ENCODE measurements at regions not wholly inside any gene's neighbourhood (a gene's known extent, or its start where the extent isn't known, plus 50 kb on each side); places are given as distances from the start of the nearest gene placed in this dataset.

DNA sequence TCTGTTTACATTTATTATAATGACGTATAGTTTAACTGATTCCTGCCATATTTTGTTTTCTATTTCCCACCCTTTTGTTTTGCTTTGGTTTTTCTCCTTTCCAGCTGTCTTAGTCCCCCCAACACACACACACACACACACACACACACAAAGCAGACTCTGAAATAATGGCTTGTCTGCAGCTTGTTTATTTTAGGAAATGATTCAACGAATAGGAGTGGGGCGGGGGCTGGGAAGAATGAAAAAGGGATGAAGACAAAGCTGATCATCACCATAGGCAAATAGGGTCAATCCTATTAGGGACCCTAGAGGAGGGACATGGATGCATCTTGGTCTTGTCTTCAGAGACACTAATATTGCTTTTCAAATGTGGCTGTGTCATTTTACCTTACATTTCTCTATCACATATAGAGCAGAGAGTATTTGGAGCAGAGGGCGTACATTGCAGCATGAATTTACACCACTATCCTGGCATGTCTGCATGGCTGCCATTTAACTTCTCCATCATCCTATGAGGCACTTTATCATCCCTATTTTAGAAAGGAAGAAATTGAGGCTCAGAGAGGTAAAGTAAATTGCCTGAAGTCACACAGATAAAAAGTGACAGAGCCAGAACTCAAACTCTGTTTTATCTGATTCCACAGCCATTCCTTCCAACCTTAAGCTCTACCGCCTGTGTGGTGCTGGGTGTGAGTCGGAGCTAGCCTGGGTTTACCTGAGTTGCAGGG, 147.2 kb upstream of the TPM1 start:
- H3K9ac ChIP-seq (ENCODE audit: low read length), result no peak overlapping the region
- H3K4me1 ChIP-seq (ENCODE audit: low read length), result no peaks in the 10 kb centered on the region
- H3K36me3 ChIP-seq (replicated peaks; ENCODE audit: low read depth, low read length), result no peaks in the 10 kb centered on the region
- TF ChIP-seq EZH2phosphoT487 (IDR thresholded peaks at IDR 0.05; ENCODE audit: low read depth) (no peak), CTCF (IDR thresholded peaks at IDR 0.05; ENCODE audit: low read depth, low read length) (no peak)
- no peaks in the 10 kb centered on the region for H3K9me3 ChIP-seq (ENCODE audit: insufficient read depth, low read length)
- 0 out of 2 replicates have a peak, but pooled peaks cover 5% of the 10 kb centered on the region for H3K27me3 ChIP-seq (ENCODE audit: low read depth, low read length)
- H3K27ac ChIP-seq (ENCODE audit: low read length), result no peak overlapping the region
- no peak overlapping the region for H3K4me2 ChIP-seq (ENCODE audit: low read length)
- H4K20me1 ChIP-seq (ENCODE audit: insufficient read depth, low read length), result no peaks in the 10 kb centered on the region
- H2AFZ ChIP-seq (ENCODE audit: low read depth, low read length), result no peak overlapping the region
- no peak overlapping the region for H3K4me3 ChIP-seq (ENCODE audit: low read length)
- H3K79me2 ChIP-seq (ENCODE audit: low read length), result no peaks in the 10 kb centered on the region

GRCh38 chr15:62895905-62896316, 146.6 kb upstream of the TPM1 start:
- no peak overlapping the region for H3K27ac ChIP-seq (ENCODE audit: low read length)
- H3K4me2 ChIP-seq (ENCODE audit: low read length), result no peak overlapping the region
- no peak for TF ChIP-seq EZH2phosphoT487 (IDR thresholded peaks at IDR 0.05; ENCODE audit: low read depth)
- TF ChIP-seq CTCF (IDR thresholded peaks at IDR 0.05; ENCODE audit: low read depth, low read length), result no peak
- 0 out of 2 replicates have a peak, but pooled peaks cover 5% of the 10 kb centered on the region for H3K27me3 ChIP-seq (ENCODE audit: low read depth, low read length)
- H3K4me3 ChIP-seq (ENCODE audit: low read length), result no peak overlapping the region
- no peaks in the 10 kb centered on the region for H3K36me3 ChIP-seq (replicated peaks; ENCODE audit: low read depth, low read length)
- H3K9ac ChIP-seq (ENCODE audit: low read length), result no peak overlapping the region
- H4K20me1 ChIP-seq (ENCODE audit: insufficient read depth, low read length), result no peaks in the 10 kb centered on the region
- H3K9me3 ChIP-seq (ENCODE audit: insufficient read depth, low read length), result no peaks in the 10 kb centered on the region
- H2AFZ ChIP-seq (ENCODE audit: low read depth, low read length), result no peak overlapping the region
- H3K4me1 ChIP-seq (ENCODE audit: low read length), result no peaks in the 10 kb centered on the region
- H3K79me2 ChIP-seq (ENCODE audit: low read length), result no peaks in the 10 kb centered on the region

DNA sequence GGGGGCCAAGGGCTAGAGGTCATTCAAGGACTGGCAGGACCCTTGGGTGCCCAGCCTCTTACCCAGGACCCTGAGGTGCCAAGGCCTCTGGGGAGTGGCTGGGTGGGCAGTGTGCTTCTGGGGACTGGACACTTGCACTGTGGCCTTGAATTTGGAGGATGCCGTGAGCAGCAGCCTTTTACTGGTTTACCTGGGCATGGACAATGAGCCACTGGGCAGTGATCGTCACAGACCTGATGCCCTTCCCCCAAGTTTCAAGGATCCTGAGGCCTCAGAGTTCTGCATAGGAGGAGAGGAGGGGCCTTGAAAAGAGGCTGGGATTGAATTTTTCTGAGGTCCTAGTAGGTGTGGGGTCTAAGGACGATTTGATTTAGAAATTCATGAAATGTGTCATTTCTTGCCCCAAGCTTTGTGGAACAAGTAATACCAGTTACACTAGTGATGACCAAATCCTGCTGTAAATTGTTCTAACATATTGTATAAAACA, 146.1 kb upstream of the TPM1 start:
- Histone ChIP-seq H3K9ac (ENCODE audit: low read length) (no peak overlapping the region), H3K4me2 (ENCODE audit: low read length) (no peak overlapping the region), H3K27ac (ENCODE audit: low read length) (no peak overlapping the region), H3K36me3 (replicated peaks; ENCODE audit: low read depth, low read length) (no peaks in the 10 kb centered on the region), H3K79me2 (ENCODE audit: low read length) (no peaks in the 10 kb centered on the region), H4K20me1 (ENCODE audit: insufficient read depth, low read length) (no peaks in the 10 kb centered on the region), H3K27me3 (ENCODE audit: low read depth, low read length) (0 out of 2 replicates have a peak, but pooled peaks cover 5% of the 10 kb centered on the region), H3K4me3 (ENCODE audit: low read length) (no peak overlapping the region), H3K4me1 (ENCODE audit: low read length) (no peaks in the 10 kb centered on the region), H3K9me3 (ENCODE audit: insufficient read depth, low read length) (no peaks in the 10 kb centered on the region), H2AFZ (ENCODE audit: low read depth, low read length) (no peak overlapping the region)
- TF ChIP-seq EZH2phosphoT487 (IDR thresholded peaks at IDR 0.05; ENCODE audit: low read depth) (no peak), CTCF (IDR thresholded peaks at IDR 0.05; ENCODE audit: low read depth, low read length) (no peak)

- no peak overlapping the region for H2AFZ ChIP-seq (ENCODE audit: low read depth, low read length)
- H3K79me2 ChIP-seq (ENCODE audit: low read length), result no peaks in the 10 kb centered on the region
- 0 out of 2 replicates have a peak, but pooled peaks cover 5% of the 10 kb centered on the region for H3K27me3 ChIP-seq (ENCODE audit: low read depth, low read length)
- H3K36me3 ChIP-seq (replicated peaks; ENCODE audit: low read depth, low read length), result no peaks in the 10 kb centered on the region
- no peak overlapping the region for H3K9ac ChIP-seq (ENCODE audit: low read length)
- no peaks in the 10 kb centered on the region for H3K4me1 ChIP-seq (ENCODE audit: low read length)
- TF ChIP-seq CTCF (IDR thresholded peaks at IDR 0.05; ENCODE audit: low read depth, low read length) (no peak), EZH2phosphoT487 (IDR thresholded peaks at IDR 0.05; ENCODE audit: low read depth) (no peak)
- no peak overlapping the region for H3K27ac ChIP-seq (ENCODE audit: low read length)
- H4K20me1 ChIP-seq (ENCODE audit: insufficient read depth, low read length), result no peaks in the 10 kb centered on the region
- H3K4me3 ChIP-seq (ENCODE audit: low read length), result no peak overlapping the region
- H3K9me3 ChIP-seq (ENCODE audit: insufficient read depth, low read length), result no peaks in the 10 kb centered on the region
- H3K4me2 ChIP-seq (ENCODE audit: low read length), result no peak overlapping the region
Observed at GRCh38 chr15:62896969-62897486, 145.5 kb upstream of the TPM1 start.

Data from OCI-LY3 (cell line).